Left colon (tissue), 2 donors: ENCODE measurements at regions not wholly inside any gene's neighbourhood (a gene's known extent, or its start where the extent isn't known, plus 50 kb on each side); places are given as distances from the start of the nearest gene placed in this dataset.

ENCODE experiments used
- ATAC-seq: fragments of 200-7000 bp; cut with Tn5 transposase; one replicate; pipeline ENCODE4 v1.9.1; 2020; ENCODE audit warnings: mild to moderate bottlenecking, moderate library complexity
- DNase-seq, 2 donors: peaks; one replicate each; pipeline ENCODE4 v3.0.0-alpha.2; 2020
- intact Hi-C, 2 donors: fragments of 100-400 bp; cut with DNase I in 1 of 2; cut with micrococcal nuclease in 1 of 2; formaldehyde crosslinking; loops; one replicate each; pipeline versions ENCODE4 v1.11.2 to v1.14.0; 2022; cut with DNase I, micrococcal nuclease
- donor health status: DM: no; HTN: no; CAD: no.
- donor health status: DM: yes; HTN: yes; CAD: no.

- intact Hi-C loops = no loop called here
- DNase-seq = no peak
- ATAC-seq = no peak
These were observed 1508.9 kb downstream of the BRD1 start for GRCh38 chr22:48318575-48319320.

GRCh38 chr22:48318173-48318572, 1509.5 kb downstream of the BRD1 start:
- ATAC-seq (no peak), DNase-seq (no peak)
- intact Hi-C loops = no loop called here

- DNase-seq (peak in 1 of 2 donors; percentile 4), ATAC-seq (no peak)
- intact Hi-C loops = no loop called here
These were observed 1511.1 kb downstream of the BRD1 start for GRCh38 chr22:48316257-48317250.

- ATAC-seq = no peak
- peak in 1 of 2 donors; percentile 8 for DNase-seq
- intact Hi-C loops = no loop called here
These were observed 1512.0 kb downstream of the BRD1 start for GRCh38 chr22:48315439-48316256.

- ATAC-seq (no peak), DNase-seq (peak in 1 of 2 donors; percentile 5)
- intact Hi-C loops = no loop called here
These were observed 1513.6 kb downstream of the BRD1 start for GRCh38 chr22:48314073-48314472.

GRCh38 chr22:48313175-48313830, 1514.4 kb downstream of the BRD1 start:
- intact Hi-C loops = no loop called here
- DNase-seq (peak in 1 of 2 donors; percentile 5), ATAC-seq (no peak)

- intact Hi-C loops = no loop called here
- ATAC-seq = no peak
- no peak for DNase-seq
These were observed 1516.9 kb downstream of the BRD1 start for GRCh38 chr22:48310740-48311139.

GRCh38 chr22:48310289-48310688, 1517.4 kb downstream of the BRD1 start:
- no peak for ATAC-seq
- intact Hi-C loops = no loop called here
- DNase-seq = no peak

GRCh38 chr22:48309836-48310235, 1517.8 kb downstream of the BRD1 start:
- no peak for DNase-seq
- intact Hi-C loops = no loop called here
- ATAC-seq = no peak

GRCh38 chr22:48309115-48309705, 1518.5 kb downstream of the BRD1 start:
- DNase-seq (no peak), ATAC-seq (no peak)
- intact Hi-C loops = no loop called here

- no peak for DNase-seq
- intact Hi-C loops = no loop called here
- ATAC-seq = no peak
These were observed 1519.7 kb downstream of the BRD1 start for GRCh38 chr22:48307931-48308330.

GRCh38 chr22:48306785-48307510, 1520.7 kb downstream of the BRD1 start:
- intact Hi-C loops = no loop called here
- ATAC-seq (no peak), DNase-seq (no peak)

GRCh38 chr22:48306284-48306683, 1521.4 kb downstream of the BRD1 start:
- intact Hi-C loops = no loop called here
- ATAC-seq (no peak), DNase-seq (no peak)

- no peak for ATAC-seq
- DNase-seq = no peak
- intact Hi-C loops = no loop called here
These were observed 1521.9 kb downstream of the BRD1 start for GRCh38 chr22:48305726-48306235.

- no peak for ATAC-seq
- intact Hi-C loops = no loop called here
- DNase-seq = no peak
These were observed 1524.3 kb downstream of the BRD1 start for GRCh38 chr22:48303369-48303725.

- no peak for DNase-seq
- intact Hi-C loops = no loop called here
- ATAC-seq = no peak
These were observed 1524.9 kb downstream of the BRD1 start for GRCh38 chr22:48302657-48303368.

- intact Hi-C loops = no loop called here
- ATAC-seq = no peak
These were observed 1525.8 kb downstream of the BRD1 start for GRCh38 chr22:48301908-48302307.

More at GRCh38 chr22:48301908-48302307, 1525.8 kb downstream of the BRD1 start:
- DNase-seq = no peak
